SIG-M5 treated with dmso at 0.1 percent for 504 hours (cell line): ENCODE measurements at regions not wholly inside any gene's neighbourhood (a gene's known extent, or its start where the extent isn't known, plus 50 kb on each side); places are given as distances from the start of the nearest gene placed in this dataset.

ENCODE experiments used
- DNase-seq: peaks from one replicate; lab custom pipeline; 2025; ENCODE audit not compliant: unreplicated experiment; lab: John Stamatoyannopoulos, UW

DNA sequence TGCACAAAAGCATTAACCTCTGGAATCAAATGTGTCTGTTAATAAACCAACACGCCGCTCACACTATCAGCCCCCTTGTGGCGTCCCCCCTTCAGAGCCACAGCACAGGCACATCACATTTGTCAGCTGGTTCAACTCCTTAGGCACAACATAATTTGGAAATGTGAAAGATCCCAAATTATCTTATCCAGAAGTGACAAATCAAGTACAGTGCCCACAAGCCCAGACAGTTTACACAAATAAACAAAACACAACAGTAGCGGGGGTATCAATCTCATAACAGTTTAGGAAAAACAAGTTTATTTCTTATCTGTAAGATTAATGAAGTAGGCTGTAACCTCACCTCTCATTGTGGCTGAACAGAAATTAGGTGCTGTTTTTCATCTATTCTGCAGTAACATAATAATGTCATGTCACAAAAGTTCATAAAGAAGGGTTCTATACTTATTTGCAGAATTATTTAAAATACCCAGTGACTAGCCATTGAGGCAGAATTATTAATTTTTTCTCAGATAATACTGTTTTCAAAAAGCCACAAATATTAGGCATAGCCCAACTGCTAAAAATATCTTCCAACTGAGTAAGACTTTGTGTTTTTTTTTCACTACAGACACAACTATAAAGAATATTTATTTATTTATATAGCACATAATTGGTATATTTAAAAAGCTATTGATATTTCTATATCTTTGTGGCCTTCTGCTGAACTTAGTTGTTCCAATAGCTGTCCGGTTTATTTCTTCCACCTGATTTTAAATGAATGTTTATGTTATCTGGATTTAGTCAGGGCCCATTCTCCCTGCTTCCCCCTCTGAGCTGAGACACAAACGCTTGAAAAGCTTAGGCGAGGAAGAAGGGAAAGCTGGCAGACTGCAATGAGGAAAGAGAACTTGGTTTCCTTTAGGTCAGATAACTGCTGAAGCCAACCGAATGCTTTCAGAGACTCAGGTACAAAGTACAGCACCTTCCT lies 214.7 kb downstream of the QDPR start:
- DNase-seq = no peak

GRCh38 chr4:17293901-17294300 lies 218.0 kb downstream of the QDPR start:
- DNase-seq = no peak

DNA sequence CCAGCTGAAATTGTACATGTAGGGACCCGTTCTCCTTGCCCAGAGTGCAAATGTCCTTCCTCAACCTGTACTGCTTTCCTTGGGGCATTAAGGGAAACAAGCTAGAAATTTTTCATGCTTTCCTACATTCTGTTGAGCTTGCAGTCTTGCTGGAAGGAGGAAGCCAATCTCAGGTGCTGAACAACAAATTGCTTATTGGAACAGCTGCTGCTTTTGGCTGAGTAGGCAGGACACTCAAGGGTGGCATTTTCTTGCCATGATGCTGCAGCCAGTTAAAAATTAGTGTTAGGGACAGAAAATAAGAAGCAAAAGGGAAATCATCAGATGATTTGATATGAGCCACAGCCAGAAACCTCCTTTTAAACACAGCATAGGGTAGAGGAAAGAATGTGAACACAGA lies 223.7 kb downstream of the QDPR start:
- no peak for DNase-seq

- no peak for DNase-seq
Observed at GRCh38 chr4:17286752-17287460, 225.0 kb downstream of the QDPR start.

- no peak for DNase-seq
Observed at GRCh38 chr4:17285747-17286146, 226.1 kb downstream of the QDPR start.

- DNase-seq = no peak
Observed at GRCh38 chr4:17284323-17285175, 227.3 kb downstream of the QDPR start.

- DNase-seq = no peak
Observed at GRCh38 chr4:17283832-17284231, 228.1 kb downstream of the QDPR start.

DNA sequence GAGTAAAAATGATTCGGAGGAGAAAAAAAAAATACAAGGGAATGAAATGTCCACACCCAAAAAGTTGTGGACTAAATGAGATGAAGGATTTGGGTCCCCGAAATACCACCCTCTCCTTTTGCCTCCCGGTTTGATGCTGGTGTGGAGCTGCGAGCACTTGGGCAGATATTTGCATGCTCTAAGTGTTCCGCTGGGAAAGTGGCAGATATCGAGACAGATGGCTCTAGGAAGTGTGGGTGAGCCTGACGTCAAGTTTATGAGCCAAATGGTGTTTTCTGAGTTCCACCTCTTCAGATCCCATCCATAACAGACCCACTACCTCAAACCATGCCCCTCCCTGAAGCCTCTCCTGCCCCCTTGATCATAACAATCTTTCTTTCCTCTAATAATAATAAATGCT lies 228.6 kb downstream of the QDPR start:
- DNase-seq = no peak

DNA sequence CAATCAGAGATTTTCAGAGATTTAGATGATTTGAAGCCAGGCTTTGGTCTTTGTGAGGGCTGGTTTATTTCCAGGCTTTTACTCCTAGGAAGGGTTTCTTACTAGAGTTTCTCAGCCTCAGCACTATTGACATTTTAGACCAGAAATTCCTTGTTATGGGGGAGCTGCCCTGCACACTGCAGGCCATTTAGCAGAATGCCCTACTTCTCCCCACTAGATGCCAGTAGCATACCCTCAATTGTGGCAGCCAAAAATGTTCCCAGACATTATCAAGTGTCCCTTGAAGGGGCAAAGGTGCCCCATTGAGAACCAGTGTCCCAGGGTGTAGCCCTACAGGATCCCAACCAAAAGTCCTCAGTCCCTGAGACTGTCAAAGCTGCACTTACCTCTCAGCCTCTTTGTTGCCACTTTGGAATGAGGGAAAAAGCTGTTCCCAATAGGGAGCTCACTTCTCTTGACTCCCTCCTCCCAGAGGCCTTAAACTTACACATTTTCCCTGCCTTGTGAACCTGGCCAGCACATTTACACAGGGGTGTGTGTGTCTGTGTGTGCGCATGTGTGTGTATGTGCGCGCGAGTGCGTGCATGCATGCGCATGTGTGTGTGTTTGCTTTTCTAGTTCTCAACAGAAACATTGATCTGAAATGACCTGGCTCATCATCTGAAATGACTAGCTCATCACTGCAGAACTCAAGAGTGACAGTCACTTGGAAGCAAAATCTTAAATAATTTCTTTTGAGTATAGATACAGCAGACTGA lies 231.4 kb downstream of the QDPR start:
- no peak for DNase-seq

GRCh38 chr4:17276776-17277175 lies 235.1 kb downstream of the QDPR start:
- DNase-seq = no peak

- DNase-seq = no peak
Observed at GRCh38 chr4:17275836-17276235, 236.1 kb downstream of the QDPR start.

DNA sequence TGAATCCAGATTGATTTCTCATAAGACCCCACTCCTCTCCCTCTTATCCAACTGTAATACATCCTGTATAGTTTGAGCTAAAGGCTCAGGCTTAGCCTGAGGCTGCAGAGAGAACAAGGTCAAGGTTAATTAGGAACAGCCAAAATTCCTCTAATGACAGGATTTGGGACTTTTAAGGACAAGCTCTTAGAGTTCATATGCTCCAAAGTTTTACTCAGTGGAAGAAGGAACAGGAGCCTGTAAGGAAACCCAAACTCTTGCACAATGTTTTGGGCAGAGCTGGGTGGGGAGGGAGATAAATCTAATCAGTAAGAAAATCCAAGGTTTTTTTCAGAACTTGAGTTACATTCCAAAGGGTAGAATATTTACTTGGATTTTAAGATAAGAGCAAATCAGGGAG lies 238.8 kb downstream of the QDPR start:
- DNase-seq = no peak

DNA sequence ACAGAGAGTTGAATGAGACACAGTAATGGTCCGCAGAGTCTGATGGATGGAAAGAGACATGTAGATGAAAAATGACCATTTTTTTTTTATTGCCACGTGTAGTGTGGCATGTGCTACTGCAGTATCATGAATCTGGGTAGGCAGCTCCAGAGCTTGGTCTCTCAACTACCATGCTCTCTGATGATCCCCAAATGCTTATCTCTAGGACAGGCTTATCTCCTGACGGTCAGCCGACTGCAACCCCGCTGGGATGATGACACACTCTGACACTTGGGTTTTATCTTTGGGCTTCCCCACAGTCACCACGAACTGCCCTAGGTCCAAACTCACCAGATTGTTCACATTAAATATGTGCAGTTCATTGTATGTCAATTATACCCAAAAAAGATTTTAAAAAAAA lies 239.7 kb downstream of the QDPR start:
- no peak for DNase-seq

DNA sequence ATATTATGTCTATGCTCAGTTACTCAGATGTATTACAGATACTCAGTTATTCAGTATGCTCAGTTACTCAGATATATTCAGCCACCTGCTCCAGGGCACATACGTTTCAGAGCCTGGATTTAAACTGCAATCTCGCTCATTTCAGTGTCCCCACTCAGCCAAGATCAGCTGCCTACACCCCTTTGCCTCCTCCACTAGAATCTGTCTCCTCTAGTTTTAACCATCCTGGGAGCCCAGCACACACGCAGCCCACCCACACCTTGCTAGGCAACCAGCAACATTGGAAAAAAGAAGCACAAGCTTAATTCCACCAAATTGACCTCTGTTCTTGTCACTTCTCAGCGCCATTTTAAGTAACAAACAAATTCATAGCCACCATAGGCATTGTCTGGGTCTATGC lies 246.2 kb downstream of the QDPR start:
- DNase-seq = no peak

DNA sequence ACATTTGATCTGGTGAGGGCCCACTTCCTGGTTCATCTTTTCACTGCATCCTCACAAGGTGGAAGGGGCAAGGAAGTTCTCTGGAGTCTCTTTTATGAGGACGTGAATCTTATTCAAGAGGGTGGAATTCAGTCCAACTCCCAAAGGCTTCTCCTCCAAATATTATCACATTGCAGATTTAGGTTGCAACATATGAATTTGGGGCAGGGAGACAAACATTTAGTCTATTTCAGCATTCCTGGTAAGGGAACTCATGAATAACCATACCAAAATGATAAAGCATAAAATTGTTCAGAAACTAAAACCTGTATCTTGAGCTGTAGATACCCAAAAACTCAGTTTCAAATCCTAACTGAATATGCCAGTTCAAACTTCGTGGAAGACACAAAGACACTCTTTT lies 246.8 kb downstream of the QDPR start:
- DNase-seq = no peak

- DNase-seq = no peak
Observed at GRCh38 chr4:17260166-17260907, 251.6 kb downstream of the QDPR start.

- no peak for DNase-seq
Observed at GRCh38 chr4:17258106-17258505, 253.8 kb downstream of the QDPR start.

GRCh38 chr4:17252131-17252530 lies 259.8 kb downstream of the QDPR start:
- no peak for DNase-seq

- no peak for DNase-seq
Observed at GRCh38 chr4:17251101-17251500, 260.8 kb downstream of the QDPR start.

DNA sequence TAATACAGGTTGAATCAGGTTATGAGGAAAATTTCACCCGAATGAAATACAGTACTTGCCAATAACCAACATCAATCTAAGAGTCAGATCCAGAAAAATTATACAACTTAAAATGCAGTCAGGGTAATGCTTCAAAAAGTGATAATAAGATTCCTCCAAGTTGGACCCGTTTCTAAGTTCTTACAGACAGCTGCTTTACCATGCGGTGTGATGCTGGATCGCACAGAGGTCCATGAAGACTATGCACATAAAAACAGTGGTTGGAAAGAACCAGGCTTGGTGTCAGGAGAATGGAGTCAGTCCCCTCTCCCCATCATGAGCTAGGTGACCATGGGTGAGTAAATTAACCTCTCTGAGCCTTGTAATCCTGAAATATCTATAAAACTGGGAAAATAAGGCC lies 261.3 kb downstream of the QDPR start:
- no peak for DNase-seq
